IPS-20b (cell line): ENCODE measurements at regions not wholly inside any gene's neighbourhood (a gene's known extent, or its start where the extent isn't known, plus 50 kb on each side); places are given as distances from the start of the nearest gene placed in this dataset.

Experiments
- H3K27ac ChIP-seq: one replicate; pipeline ENCODE4 v1.5.1; 2013; ENCODE audit warnings: low read length
- H3K27me3 ChIP-seq: 2 replicates; pipeline ENCODE4 v1.6.1; 2013; ENCODE audit warnings: mild to moderate bottlenecking, low read length, inconsistent platforms; ENCODE audit not compliant: insufficient read depth
- H3K36me3 ChIP-seq: 2 replicates; pipeline ENCODE4 v1.6.1; 2013; ENCODE audit warnings: low read depth, mild to moderate bottlenecking, inconsistent platforms, low read length, moderate library complexity; ENCODE audit not compliant: insufficient read depth
- H3K4me1 ChIP-seq: 2 replicates; pipeline ENCODE4 v1.6.1; 2013; ENCODE audit warnings: mild to moderate bottlenecking, control low read depth, inconsistent platforms, low read length, moderate library complexity; ENCODE audit not compliant: insufficient read depth
- H3K4me3 ChIP-seq: 2 replicates; pipeline ENCODE4 v1.5.1; 2013; ENCODE audit warnings: mild to moderate bottlenecking, low read length, inconsistent platforms
- H3K9ac ChIP-seq: 2 replicates; pipeline ENCODE4 v1.6.1; 2013; ENCODE audit warnings: low read depth, mild to moderate bottlenecking, inconsistent platforms, low read length, moderate library complexity
- H3K9me3 ChIP-seq: 2 replicates; pipeline ENCODE4 v1.6.1; 2013; ENCODE audit warnings: mild to moderate bottlenecking, low read depth, low read length, inconsistent platforms; ENCODE audit not compliant: insufficient read depth

GRCh38 chr18:22283116-22283395 is 113.7 kb downstream of the GATA6 start:
- Histone ChIP-seq H3K4me3 (no peak overlapping the region), H3K9me3 (no peaks in the 10 kb centered on the region), H3K27me3 (no peaks in the 10 kb centered on the region), H3K4me1 (no peaks in the 10 kb centered on the region), H3K27ac (no peak overlapping the region), H3K36me3 (no peaks in the 10 kb centered on the region), H3K9ac (no peak overlapping the region)

DNA sequence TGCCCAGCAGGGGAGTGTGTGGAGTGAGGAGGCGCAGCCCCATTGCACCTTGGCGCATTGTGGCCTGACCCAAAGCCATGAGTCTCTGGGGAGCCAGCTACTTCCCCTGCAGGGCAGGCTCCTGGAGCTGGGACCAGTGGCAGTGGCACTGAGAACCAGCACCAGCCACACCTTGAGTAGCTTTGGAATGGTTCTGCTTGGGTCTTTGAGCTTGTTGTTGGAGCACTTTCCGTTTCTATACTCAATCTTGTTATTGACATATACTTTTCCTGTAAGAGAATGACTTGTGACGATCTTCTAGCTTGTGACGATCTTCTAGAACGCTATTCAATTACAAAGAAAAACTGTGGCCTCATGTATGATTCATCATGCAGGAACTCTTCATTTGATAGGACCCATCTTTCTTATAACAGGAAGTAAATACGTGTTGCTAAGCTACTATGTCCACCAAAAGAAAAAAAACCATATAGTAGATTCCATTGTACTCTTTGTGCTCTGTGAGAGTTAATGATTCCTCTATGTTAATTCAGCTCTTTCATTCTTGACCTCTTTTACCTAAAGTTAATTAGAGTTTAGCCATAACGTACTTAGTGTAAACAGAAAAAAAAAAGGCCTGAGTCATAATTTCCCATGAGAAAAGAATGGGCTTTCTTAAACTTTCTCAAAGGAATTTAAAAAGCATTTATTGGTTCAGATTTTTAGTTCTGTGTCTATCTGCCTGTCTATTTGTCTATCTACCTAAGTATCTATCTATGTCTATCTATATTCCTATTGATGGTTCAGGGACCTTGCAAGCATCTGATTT is 113.1 kb downstream of the GATA6 start:
- Histone ChIP-seq H3K4me3 (no peak overlapping the region), H3K27me3 (no peaks in the 10 kb centered on the region), H3K9me3 (no peaks in the 10 kb centered on the region), H3K9ac (no peak overlapping the region), H3K27ac (no peak overlapping the region), H3K36me3 (no peaks in the 10 kb centered on the region), H3K4me1 (no peaks in the 10 kb centered on the region)

- no peaks in the 10 kb centered on the region for H3K4me1 ChIP-seq
- H3K9me3 ChIP-seq, result no peaks in the 10 kb centered on the region
- no peaks in the 10 kb centered on the region for H3K36me3 ChIP-seq
- H3K9ac ChIP-seq, result no peak overlapping the region
- H3K4me3 ChIP-seq, result no peak overlapping the region
- H3K27me3 ChIP-seq, result no peaks in the 10 kb centered on the region
- no peak overlapping the region for H3K27ac ChIP-seq
Observed at GRCh38 chr18:22280453-22280750, 111.0 kb downstream of the GATA6 start.

- no peak overlapping the region for H3K27ac ChIP-seq
- H3K9ac ChIP-seq, result no peak overlapping the region
- H3K4me3 ChIP-seq, result no peak overlapping the region
- H3K27me3 ChIP-seq, result no peaks in the 10 kb centered on the region
- H3K4me1 ChIP-seq, result no peaks in the 10 kb centered on the region
- H3K36me3 ChIP-seq, result no peaks in the 10 kb centered on the region
- no peaks in the 10 kb centered on the region for H3K9me3 ChIP-seq
Observed at GRCh38 chr18:22279741-22280452, 110.5 kb downstream of the GATA6 start.

DNA sequence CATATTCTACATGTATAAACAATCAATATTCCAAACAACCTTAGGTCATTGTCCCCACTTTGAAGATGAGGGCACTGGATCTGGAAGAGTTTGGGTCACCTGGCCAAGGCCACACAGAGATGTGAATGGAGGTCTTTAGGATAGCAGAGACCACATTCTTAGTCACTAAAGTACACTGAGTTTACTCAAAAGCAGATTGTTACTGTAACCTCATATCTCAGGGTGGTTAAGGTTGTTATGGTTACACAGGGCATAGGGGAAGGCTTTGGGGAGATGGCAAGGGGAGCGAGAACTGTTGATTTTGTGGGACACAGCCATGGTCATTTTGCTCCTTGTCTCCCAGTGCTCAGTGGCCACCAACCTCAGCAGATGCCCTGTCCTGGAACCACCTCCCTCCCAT is 109.4 kb downstream of the GATA6 start:
- Histone ChIP-seq H3K4me1 (no peaks in the 10 kb centered on the region), H3K9me3 (no peaks in the 10 kb centered on the region), H3K9ac (no peak overlapping the region), H3K4me3 (no peak overlapping the region), H3K27ac (no peak overlapping the region), H3K36me3 (no peaks in the 10 kb centered on the region), H3K27me3 (no peaks in the 10 kb centered on the region)

DNA sequence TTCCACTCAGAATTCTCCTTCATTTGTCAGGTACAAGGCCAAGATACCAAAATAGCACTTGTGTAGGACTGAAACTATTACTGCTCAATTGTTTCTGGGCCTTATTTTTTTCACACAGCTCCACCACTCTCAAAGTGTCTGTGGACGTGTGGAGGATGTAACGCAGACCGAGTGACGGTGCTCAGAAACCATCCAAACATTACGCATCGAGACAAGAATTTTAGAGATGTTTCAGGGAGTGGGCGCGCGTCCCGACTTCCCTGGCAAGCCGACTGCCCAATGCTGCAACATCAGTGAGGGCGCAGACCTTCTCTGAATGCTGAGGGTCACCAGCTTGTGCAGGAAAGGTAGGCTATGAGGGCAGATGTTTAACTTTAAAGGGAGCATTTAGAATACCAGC is 108.4 kb downstream of the GATA6 start:
- H3K9me3 ChIP-seq, result no peaks in the 10 kb centered on the region
- no peak overlapping the region for H3K4me3 ChIP-seq
- H3K36me3 ChIP-seq, result no peaks in the 10 kb centered on the region
- no peak overlapping the region for H3K9ac ChIP-seq
- H3K27ac ChIP-seq, result no peak overlapping the region
- H3K4me1 ChIP-seq, result no peaks in the 10 kb centered on the region
- H3K27me3 ChIP-seq, result no peaks in the 10 kb centered on the region

GRCh38 chr18:22276334-22276713 is 106.9 kb downstream of the GATA6 start:
- H3K4me3 ChIP-seq, result no peak overlapping the region
- no peak overlapping the region for H3K9ac ChIP-seq
- H3K36me3 ChIP-seq, result no peaks in the 10 kb centered on the region
- no peaks in the 10 kb centered on the region; the same call in 1 of the 2 replicates for H3K27me3 ChIP-seq
- no peak overlapping the region for H3K27ac ChIP-seq
- H3K4me1 ChIP-seq, result no peaks in the 10 kb centered on the region
- no peaks in the 10 kb centered on the region for H3K9me3 ChIP-seq

DNA sequence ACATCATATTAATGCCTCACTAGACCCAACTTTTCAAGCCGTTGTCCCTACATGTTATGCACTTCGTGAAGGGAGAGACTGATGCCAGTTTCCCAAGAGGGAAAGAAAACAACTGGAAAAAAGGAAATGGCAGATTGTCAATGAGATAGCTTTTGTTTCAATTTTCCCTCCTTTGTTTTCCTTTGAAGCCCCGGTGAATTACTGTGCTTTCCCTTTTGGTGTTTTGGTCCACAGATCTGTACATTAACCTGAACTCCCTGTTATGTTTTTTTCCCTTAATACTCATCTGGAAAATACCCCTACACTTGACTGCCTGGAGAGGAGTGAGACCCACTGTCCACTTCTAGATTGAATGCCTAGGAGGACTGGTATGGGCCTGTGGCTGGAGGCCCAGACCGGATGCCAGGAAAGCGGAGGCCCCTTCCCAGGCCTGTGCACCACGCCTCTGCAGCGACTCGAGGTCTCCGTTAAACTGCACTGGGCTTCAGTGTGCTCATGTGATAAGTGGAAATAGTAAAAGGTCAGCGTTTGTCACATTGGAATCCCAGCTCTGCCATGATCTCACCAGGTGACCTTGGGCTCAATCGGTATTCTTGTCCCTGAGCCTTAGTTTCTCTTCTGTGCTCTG is 106.4 kb downstream of the GATA6 start:
- H3K27me3 ChIP-seq, result no peaks in the 10 kb centered on the region; the same call in 1 of the 2 replicates
- H3K36me3 ChIP-seq, result no peaks in the 10 kb centered on the region
- no peaks in the 10 kb centered on the region for H3K9me3 ChIP-seq
- H3K9ac ChIP-seq, result no peak overlapping the region
- H3K4me1 ChIP-seq, result no peaks in the 10 kb centered on the region
- no peak overlapping the region for H3K27ac ChIP-seq
- no peak overlapping the region for H3K4me3 ChIP-seq

DNA sequence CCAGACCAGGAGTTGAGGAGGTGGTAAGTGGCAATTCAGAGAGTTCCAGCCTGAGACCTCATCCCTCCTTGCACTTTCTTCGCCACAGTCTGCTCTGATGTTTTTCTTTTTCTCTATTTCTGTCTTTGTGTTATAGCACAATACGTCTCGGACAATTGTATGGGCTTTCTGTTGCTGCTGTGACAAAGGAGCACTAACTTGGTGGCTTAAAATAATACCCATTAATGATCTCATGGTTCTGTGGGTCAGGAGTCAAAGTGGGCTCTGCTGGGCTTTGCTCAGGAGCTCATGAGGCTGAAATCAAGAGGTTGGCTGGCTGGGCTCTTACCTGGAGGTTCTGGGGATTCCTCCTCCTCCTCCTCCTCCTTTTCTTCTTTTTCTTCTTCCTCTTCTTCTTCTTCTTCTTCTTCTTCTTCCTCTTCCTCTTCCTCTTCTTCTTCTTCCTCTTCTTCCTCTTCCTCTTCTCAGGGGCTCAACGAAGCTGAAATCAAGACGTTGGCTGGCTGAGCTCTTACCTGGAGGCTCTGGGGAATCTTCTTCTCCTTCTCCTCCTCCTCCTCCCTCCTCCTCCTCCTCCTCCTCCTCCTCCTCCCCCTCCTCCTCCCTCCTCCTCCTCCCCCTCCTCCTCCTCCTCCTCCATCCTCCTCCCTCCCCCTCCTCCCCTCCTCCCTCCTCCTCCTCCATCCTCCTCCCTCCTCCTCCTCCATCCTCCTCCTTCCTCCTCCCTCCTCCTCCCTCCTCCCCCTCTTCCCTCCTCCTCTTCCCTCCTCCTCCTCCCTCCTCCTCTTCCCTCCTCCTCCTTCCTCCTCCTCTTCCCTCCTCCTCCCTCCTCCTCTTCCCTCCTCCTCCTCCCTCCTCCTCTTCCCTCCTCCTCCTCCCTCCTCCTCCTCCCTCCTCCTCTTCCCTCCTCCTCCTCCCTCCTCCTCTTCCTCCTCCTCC is 104.0 kb downstream of the GATA6 start:
- no peaks in the 10 kb centered on the region for H3K4me1 ChIP-seq
- H3K27me3 ChIP-seq, result no peaks in the 10 kb centered on the region; the same call in 1 of the 2 replicates
- no peak overlapping the region for H3K9ac ChIP-seq
- H3K27ac ChIP-seq, result no peak overlapping the region
- H3K9me3 ChIP-seq, result no peaks in the 10 kb centered on the region
- H3K36me3 ChIP-seq, result no peaks in the 10 kb centered on the region
- H3K4me3 ChIP-seq, result no peak overlapping the region

DNA sequence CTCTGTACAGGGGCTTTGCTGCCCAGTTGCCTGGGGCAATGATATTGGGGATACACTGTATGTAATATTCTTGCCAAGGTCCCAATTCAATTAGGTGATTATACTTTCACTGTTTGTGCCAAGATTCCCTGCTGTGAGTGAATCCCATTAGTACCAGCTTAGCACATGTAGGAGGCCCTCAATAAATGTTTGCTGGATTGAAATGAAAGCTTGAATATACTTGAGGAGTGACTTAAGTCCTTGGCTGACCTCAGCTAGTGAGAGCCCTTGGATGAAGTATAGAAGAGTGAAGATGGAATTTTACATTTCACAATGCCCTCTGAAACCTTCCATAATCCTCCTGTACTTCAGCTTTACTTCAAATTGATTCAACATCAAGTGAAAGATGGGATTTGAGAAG is 102.9 kb downstream of the GATA6 start:
- H3K36me3 ChIP-seq, result no peaks in the 10 kb centered on the region
- H3K27me3 ChIP-seq, result no peaks in the 10 kb centered on the region; the same call in 1 of the 2 replicates
- no peaks in the 10 kb centered on the region for H3K4me1 ChIP-seq
- H3K9ac ChIP-seq, result no peak overlapping the region
- H3K9me3 ChIP-seq, result no peaks in the 10 kb centered on the region
- no peak overlapping the region for H3K27ac ChIP-seq
- H3K4me3 ChIP-seq, result no peak overlapping the region

DNA sequence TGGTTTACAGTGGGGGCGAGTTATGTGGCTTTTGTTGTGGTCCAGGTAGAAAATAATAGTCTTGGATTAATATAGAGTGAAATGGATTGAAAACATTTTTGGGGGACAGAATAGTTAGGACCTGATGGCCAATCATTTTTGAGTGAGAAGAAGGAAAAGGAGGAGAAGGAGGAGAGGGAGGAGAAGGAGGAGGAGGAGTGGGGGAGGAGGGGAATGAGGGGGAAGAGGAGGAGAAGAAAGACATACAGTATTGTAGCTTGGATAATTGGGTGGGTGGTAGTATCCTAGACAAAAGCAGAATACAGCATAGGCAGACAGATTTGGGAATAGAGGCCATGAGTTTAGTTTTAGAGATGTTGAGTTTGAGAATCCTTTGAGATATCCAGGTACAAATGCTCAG is 101.6 kb downstream of the GATA6 start:
- no peak overlapping the region for H3K9ac ChIP-seq
- no peaks in the 10 kb centered on the region for H3K9me3 ChIP-seq
- no peak overlapping the region for H3K4me3 ChIP-seq
- H3K27ac ChIP-seq, result no peak overlapping the region
- no peaks in the 10 kb centered on the region; the same call in 1 of the 2 replicates for H3K27me3 ChIP-seq
- H3K36me3 ChIP-seq, result no peaks in the 10 kb centered on the region
- H3K4me1 ChIP-seq, result no peaks in the 10 kb centered on the region
